Gastrocnemius medialis (tissue), 4 donors: ENCODE measurements at regions not wholly inside any gene's neighbourhood (a gene's known extent, or its start where the extent isn't known, plus 50 kb on each side); places are given as distances from the start of the nearest gene placed in this dataset.

Experiments
- POLR2A ChIP-seq, 2 donors: fragments of 450-650 bp; IDR thresholded peaks; one replicate each; pipeline ENCODE4 v1.6.1; 2017; ENCODE audit warnings: antibody characterized with exemption in 2 of 2, mild to moderate bottlenecking in 2 of 2, moderate library complexity in 2 of 2
- TF ChIP-seq, protein P1 (sequence below), 5 experiments: fragments of 450-650 bp in 3 of 5; fragments of 200-600 bp in 2 of 5; sonication (generic) in 2 of 5; IDR thresholded peaks in 4 of 5; conservative IDR thresholded peaks in 1 of 5; 1 replicate in 4 of 5; 2 replicates in 1 of 5; pipeline ENCODE4 v1.5.1; 2016 to 2019; ENCODE audit warnings: antibody characterized with exemption in 5 of 5, mild to moderate bottlenecking in 3 of 5, moderate library complexity in 3 of 5

DNA sequence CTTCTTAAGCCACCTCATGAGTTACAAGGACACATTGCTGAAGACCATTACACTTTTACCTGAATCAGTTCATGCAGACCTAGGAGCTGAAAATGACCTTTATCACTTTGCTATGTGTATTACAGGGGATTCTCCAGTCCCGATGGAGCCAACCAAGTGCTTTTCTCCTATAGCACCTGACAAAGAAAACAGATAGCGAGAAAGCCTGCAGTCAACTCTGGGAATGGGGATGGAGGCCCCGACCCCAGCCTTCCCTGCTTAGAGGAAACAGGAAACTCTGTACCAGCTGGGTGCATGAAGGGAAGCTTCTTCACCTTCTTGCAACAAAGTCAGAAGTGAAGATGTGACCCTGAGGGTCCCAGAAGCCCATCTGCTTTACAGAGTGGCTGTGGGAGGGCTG, 168.3 kb upstream of the SEMA6D start:
- TF ChIP-seq, protein P1, sequence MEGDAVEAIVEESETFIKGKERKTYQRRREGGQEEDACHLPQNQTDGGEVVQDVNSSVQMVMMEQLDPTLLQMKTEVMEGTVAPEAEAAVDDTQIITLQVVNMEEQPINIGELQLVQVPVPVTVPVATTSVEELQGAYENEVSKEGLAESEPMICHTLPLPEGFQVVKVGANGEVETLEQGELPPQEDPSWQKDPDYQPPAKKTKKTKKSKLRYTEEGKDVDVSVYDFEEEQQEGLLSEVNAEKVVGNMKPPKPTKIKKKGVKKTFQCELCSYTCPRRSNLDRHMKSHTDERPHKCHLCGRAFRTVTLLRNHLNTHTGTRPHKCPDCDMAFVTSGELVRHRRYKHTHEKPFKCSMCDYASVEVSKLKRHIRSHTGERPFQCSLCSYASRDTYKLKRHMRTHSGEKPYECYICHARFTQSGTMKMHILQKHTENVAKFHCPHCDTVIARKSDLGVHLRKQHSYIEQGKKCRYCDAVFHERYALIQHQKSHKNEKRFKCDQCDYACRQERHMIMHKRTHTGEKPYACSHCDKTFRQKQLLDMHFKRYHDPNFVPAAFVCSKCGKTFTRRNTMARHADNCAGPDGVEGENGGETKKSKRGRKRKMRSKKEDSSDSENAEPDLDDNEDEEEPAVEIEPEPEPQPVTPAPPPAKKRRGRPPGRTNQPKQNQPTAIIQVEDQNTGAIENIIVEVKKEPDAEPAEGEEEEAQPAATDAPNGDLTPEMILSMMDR (IDR thresholded peaks at IDR 0.05 in 4 of 5, conservative IDR thresholded peaks at IDR 0.05 in 1 of 5), result no peak
- no peak for TF ChIP-seq POLR2A (IDR thresholded peaks at IDR 0.05)
